Body of pancreas (tissue), 4 donors: ENCODE measurements at regions not wholly inside any gene's neighbourhood (a gene's known extent, or its start where the extent isn't known, plus 50 kb on each side); places are given as distances from the start of the nearest gene placed in this dataset.

ENCODE experiments used
- ATAC-seq: fragments of 150-250 bp; one replicate; pipeline ENCODE4 v1.9.1; 2016
- DNase-seq, 4 donors: peaks; one replicate each; pipeline ENCODE4 v3.0.0-alpha.2; 2019
- H3K27ac ChIP-seq, 4 donors: fragments of 200-600 bp; sonication (generic); 1 replicate in 3 of 4; 2 replicates in 1 of 4; pipeline versions ENCODE4 v1.5.1 to v1.6.1; 2016 to 2019; ENCODE audit warnings: mild to moderate bottlenecking in 1 of 4, mixed read lengths in 1 of 4, moderate library complexity in 1 of 4
- H3K27me3 ChIP-seq, 2 donors: fragments of 200-600 bp; sonication (generic); one replicate each; pipeline ENCODE4 v1.6.0; 2016; ENCODE audit warnings: mild to moderate bottlenecking in 1 of 2
- H3K36me3 ChIP-seq, 2 donors: fragments of 200-600 bp; sonication (generic); replicated peaks in 1 of 2; 2 replicates each; pipeline ENCODE4 v1.5.1; 2016; ENCODE audit warnings: low read depth in 2 of 2; ENCODE audit not compliant: insufficient read depth in 1 of 2
- H3K4me1 ChIP-seq: fragments of 200-600 bp; sonication (generic); one replicate; pipeline ENCODE4 v1.6.0; 2016
- H3K4me3 ChIP-seq, 2 donors: fragments of 200-600 bp; sonication (generic); 1 replicate in 1 of 2; 2 replicates in 1 of 2; pipeline ENCODE4 v1.5.1; 2016 to 2019
- H3K9me3 ChIP-seq, 3 donors: fragments of 200-600 bp; sonication (generic); 1 replicate in 2 of 3; 2 replicates in 1 of 3; pipeline ENCODE4 v1.5.1; 2016
- CTCF ChIP-seq, 7 experiments: fragments of 450-650 bp in 4 of 7; fragments of 200-600 bp in 3 of 7; sonication (generic) in 3 of 7; IDR thresholded peaks; one replicate each; pipeline ENCODE4 v1.5.1; 2016 to 2019; ENCODE audit warnings: antibody characterized with exemption in 7 of 7
- POLR2A ChIP-seq, 3 donors: fragments of 450-650 bp; IDR thresholded peaks; one replicate each; pipeline ENCODE4 v1.6.1; 2016; ENCODE audit warnings: antibody characterized with exemption in 3 of 3, mild to moderate bottlenecking in 2 of 3
- WGBS, 2 donors: methylation state at CpG; one replicate each; pipeline ENCODE4 v1.1.5; 2017; 5-methylcytosine and 5-hydroxymethylcytosine counted together
- intact Hi-C: fragments of 100-400 bp; cut with DNase I; formaldehyde crosslinking; loops from one replicate; pipeline ENCODE4 v1.15.1; 2023

DNA sequence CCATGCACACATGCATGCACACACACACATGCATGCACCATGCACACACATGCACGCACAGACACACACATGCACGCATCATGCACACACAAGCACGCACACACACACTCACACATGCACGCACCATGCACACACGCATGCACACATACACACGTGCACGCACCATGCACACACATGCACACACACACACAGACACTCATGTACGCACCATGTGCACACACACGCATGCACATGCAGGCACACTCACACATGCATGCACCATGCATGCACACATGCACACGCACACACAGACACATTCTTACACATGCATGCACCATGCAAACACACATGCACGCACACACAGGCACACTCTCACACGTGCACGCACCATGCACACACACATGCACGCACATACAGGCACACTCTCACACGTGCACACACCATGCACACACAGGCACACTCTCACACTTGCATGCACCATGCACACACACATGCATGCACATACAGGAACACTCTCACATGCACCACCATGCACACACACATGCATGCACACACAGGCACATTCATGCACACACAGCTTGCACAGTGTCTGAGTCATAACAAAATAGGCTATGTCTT lies 117.5 kb downstream of the TENT4A start:
- no peaks in the 10 kb centered on the region for H3K4me1 ChIP-seq
- intact Hi-C loops = no loop called here
- H3K4me3 ChIP-seq = no peak overlapping the region
- no peak for TF ChIP-seq POLR2A (IDR thresholded peaks at IDR 0.05)
- TF ChIP-seq CTCF (IDR thresholded peaks at IDR 0.05) = no peak
- 81 to 83% methylated on average over 15 of the region's 15 CpGs for WGBS, 2 donors
- no peaks in the 10 kb centered on the region for H3K36me3 ChIP-seq
- no peak overlapping the region for H3K27ac ChIP-seq
- ATAC-seq (no peak), DNase-seq (no peak)
- H3K27me3 ChIP-seq = no peaks in the 10 kb centered on the region
- H3K9me3 ChIP-seq = no peaks in the 10 kb centered on the region

- no peak overlapping the region for H3K4me3 ChIP-seq
- TF ChIP-seq POLR2A (IDR thresholded peaks at IDR 0.05) (no peak), CTCF (IDR thresholded peaks at IDR 0.05) (no peak)
- ATAC-seq = no peak
- no peak overlapping the region for H3K27ac ChIP-seq
- no peaks in the 10 kb centered on the region for H3K4me1 ChIP-seq
- H3K36me3 ChIP-seq = no peaks in the 10 kb centered on the region
- intact Hi-C loops = no loop called here
- 48 to 51% methylated on average over 7 of the region's 7 CpGs for WGBS, 2 donors
- H3K27me3 ChIP-seq = no peaks in the 10 kb centered on the region
- DNase-seq = peak in 1 of 4 donors; percentile 16
- no peaks in the 10 kb centered on the region for H3K9me3 ChIP-seq
These were observed 118.7 kb downstream of the TENT4A start for GRCh38 chr5:6831678-6832671.

DNA sequence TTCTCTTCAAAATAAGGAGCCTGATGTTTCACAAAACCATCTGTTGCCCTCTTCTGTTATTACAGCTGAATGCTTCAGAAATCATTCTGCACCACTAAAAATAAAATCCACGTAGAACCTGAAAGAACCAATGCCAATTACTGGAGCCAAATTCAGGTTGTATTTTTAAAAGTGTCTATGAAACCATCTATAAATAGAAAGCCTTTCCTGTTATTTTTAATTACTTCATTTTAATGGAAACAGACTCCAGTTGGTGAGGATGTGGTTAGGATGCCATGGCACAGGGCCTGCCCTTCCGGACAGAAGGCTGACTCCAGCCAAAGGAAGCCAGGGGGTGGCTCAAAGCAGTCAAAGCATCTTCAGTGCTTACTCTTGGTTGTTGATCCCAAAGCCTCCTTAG lies 119.8 kb downstream of the TENT4A start:
- 60 to 72% methylated on average over 2 of the region's 2 CpGs for WGBS, 2 donors
- ATAC-seq = no peak
- no peaks in the 10 kb centered on the region for H3K36me3 ChIP-seq
- no peak for DNase-seq
- no peak overlapping the region for H3K4me3 ChIP-seq
- H3K27me3 ChIP-seq = no peaks in the 10 kb centered on the region
- no peaks in the 10 kb centered on the region for H3K9me3 ChIP-seq
- intact Hi-C loops = no loop called here
- TF ChIP-seq POLR2A (IDR thresholded peaks at IDR 0.05) = no peak
- TF ChIP-seq CTCF (IDR thresholded peaks at IDR 0.05) = no peak
- no peak overlapping the region for H3K27ac ChIP-seq
- no peaks in the 10 kb centered on the region for H3K4me1 ChIP-seq

DNA sequence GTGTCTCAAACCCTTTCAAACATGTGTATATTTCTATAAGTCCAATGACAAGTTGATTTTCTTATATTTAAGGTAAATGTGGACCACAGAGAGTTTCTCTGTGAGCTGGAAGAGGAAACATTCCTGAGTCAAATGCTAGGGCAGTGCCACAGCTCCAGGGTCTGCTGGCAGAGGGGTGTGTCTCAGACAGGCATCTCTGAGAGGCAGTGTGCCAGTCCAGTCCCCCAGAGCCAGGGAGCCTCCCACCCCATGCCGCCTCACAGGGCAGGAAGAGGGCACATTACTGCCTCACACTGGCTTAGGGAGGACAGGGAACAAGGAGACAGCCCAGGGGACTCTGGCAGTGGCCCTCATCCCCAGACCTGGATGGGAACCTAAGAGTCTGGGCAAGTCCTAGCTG lies 120.2 kb downstream of the TENT4A start:
- H3K9me3 ChIP-seq = no peaks in the 10 kb centered on the region
- H3K27ac ChIP-seq = no peak overlapping the region
- DNase-seq = no peak
- no peaks in the 10 kb centered on the region for H3K36me3 ChIP-seq
- no peak for ATAC-seq
- 89% methylated on average over 1 of the region's 1 CpG for WGBS, 2 donors
- intact Hi-C loops = no loop called here
- no peaks in the 10 kb centered on the region for H3K4me1 ChIP-seq
- no peak overlapping the region for H3K4me3 ChIP-seq
- TF ChIP-seq CTCF (IDR thresholded peaks at IDR 0.05) (no peak), POLR2A (IDR thresholded peaks at IDR 0.05) (no peak)
- H3K27me3 ChIP-seq = no peaks in the 10 kb centered on the region
